HEK293 (cell line): ENCODE measurements at regions not wholly inside any gene's neighbourhood (a gene's known extent, or its start where the extent isn't known, plus 50 kb on each side); places are given as distances from the start of the nearest gene placed in this dataset.

Source experiments
- BCL11A ChIP-seq: fragments of 450-650 bp; formaldehyde crosslinking; IDR thresholded peaks from 2 replicates; pipeline ENCODE4 v1.5.1; 2016; ENCODE audit warnings: low read depth, missing biosample characterization, missing genetic modification characterization
- GLIS1 ChIP-seq: fragments of 450-650 bp; formaldehyde crosslinking; IDR thresholded peaks from 2 replicates; pipeline ENCODE4 v1.5.1; 2016; ENCODE audit warnings: missing biosample characterization, missing genetic modification characterization
- SETDB1 ChIP-seq: IDR thresholded peaks from one replicate; pipeline ENCODE4 v1.6.1; 2017; ENCODE audit warnings: mild to moderate bottlenecking, low read length, moderate library complexity, mixed read lengths; ENCODE audit not compliant: insufficient read length
- ZNF404 ChIP-seq: fragments of 450-650 bp; formaldehyde crosslinking; IDR thresholded peaks from 2 replicates; pipeline ENCODE4 v1.5.1; 2017; ENCODE audit warnings: missing biosample characterization, missing genetic modification characterization
- TF ChIP-seq, protein P1 (sequence below): fragments of 450-650 bp; formaldehyde crosslinking; IDR thresholded peaks from 2 replicates; pipeline ENCODE4 v1.5.1; 2016; ENCODE audit warnings: missing biosample characterization, missing genetic modification characterization

DNA sequence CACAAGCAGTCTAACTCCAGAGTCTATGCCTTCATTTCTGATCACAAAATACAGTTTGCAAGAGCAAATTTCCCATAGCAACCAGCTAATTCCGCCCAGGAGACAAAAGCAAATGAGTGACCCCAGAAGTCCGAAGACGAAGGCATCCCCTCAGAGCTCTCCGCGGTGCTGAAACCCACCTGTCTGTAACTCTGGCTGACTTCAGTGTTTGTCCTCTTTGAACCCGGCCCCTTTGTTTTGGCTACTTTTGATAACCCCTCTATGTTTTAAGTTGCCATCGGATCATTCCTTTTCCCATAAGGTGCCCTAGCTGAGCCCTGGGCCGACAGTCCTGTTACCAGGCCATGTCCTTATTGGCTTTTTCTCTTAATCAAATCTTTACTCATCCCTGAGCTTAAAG lies 515.8 kb downstream of the PTPRU start:
- TF ChIP-seq, protein P1, sequence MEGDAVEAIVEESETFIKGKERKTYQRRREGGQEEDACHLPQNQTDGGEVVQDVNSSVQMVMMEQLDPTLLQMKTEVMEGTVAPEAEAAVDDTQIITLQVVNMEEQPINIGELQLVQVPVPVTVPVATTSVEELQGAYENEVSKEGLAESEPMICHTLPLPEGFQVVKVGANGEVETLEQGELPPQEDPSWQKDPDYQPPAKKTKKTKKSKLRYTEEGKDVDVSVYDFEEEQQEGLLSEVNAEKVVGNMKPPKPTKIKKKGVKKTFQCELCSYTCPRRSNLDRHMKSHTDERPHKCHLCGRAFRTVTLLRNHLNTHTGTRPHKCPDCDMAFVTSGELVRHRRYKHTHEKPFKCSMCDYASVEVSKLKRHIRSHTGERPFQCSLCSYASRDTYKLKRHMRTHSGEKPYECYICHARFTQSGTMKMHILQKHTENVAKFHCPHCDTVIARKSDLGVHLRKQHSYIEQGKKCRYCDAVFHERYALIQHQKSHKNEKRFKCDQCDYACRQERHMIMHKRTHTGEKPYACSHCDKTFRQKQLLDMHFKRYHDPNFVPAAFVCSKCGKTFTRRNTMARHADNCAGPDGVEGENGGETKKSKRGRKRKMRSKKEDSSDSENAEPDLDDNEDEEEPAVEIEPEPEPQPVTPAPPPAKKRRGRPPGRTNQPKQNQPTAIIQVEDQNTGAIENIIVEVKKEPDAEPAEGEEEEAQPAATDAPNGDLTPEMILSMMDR = no peak
- TF ChIP-seq GLIS1 (no peak), ZNF404 (tag by site-specific recombination) (no peak), SETDB1 (no peak), BCL11A (tag by site-specific recombination) (no peak)
